GM19438 (cell line): ENCODE measurements at regions not wholly inside any gene's neighbourhood (a gene's known extent, or its start where the extent isn't known, plus 50 kb on each side); places are given as distances from the start of the nearest gene placed in this dataset.
"Not testable (repeated sequence)": the region's sequence is repeated elsewhere in the genome, so short reads cannot be mapped to it uniquely, and the experiment has no call there.

Experiments
- ATAC-seq: cut with Tn5 transposase; IDR thresholded peaks from one replicate; pipeline ENCODE4 v1.9.1; 2021; ENCODE audit warnings: low read depth; ENCODE audit not compliant: unreplicated experiment

DNA sequence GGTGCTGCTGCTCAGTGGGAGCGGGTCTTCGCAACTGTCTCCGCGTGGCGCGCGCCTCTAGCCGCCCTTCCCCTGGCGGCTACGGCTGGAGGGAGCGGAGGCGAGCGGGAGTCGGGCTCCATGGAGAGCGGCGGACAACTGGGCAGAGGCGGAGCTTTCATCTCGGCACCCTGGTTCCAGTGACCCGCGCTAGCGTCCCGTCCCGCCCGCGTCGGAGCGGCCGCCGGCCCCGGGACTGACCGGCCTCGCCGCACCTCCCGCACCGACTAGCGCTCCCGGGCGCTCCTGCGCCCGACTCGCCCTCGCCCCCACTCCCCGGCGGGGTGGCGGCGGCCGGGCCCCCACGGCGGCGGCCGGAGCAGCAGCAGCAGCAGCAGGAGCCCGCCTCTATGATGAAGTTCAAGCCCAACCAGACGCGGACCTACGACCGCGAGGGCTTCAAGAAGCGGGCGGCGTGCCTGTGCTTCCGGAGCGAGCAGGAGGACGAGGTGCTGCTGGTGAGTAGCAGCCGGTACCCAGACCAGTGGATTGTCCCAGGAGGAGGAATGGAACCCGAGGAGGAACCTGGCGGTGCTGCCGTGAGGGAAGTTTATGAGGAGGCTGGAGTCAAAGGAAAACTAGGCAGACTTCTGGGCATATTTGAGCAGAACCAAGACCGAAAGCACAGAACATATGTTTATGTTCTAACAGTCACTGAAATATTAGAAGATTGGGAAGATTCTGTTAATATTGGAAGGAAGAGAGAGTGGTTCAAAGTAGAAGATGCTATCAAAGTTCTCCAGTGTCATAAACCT lies 69.2 kb upstream of the NOTCH2NLA start:
- peak; percentile 51 for ATAC-seq

DNA sequence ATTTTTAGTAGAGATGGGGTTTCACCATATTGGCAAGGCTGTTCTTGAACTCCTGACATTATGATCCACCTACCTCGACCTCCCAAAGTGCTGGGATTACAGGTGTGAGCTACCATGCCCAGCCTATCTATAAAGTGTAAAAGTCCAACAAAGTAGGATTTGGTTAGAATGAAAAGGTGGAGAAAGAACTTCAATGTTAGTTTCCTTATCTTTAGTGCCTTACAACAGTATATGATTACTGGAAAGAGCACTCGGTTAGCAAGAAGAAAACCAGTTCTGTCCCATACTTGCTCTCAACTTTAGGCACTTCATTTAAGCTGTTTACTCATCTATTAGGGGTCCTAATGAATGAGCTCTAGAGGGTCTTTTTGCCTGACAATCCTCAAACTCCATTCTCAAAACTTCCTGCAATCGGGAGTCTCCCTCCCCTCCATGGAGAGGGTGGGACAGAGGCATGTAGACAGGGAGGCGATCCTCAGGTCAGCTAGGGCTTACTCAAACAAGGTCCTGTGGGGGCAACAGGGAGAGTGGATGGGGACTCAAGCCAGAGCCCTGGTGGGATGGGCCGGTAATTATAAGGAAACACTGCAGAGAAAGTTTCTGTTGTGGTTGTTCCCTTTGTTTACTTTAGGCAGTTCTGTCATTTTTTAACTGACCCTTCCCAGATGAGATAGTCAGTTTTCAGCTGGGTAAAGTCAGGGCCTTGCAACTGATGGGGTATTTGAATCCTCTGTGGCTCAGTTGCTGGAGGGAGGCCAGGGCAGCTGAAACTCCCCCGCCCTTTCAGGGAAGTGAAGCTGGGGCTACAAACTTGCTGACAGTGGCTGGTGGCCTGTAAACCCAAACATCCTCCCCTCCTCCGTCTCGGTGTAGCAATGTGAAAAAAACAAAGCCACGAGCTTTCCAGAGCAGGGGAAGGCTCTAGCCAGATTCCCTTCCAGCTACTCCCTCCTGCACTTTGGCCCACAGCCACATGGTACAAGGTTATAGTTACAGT lies 64.4 kb upstream of the NOTCH2NLA start:
- ATAC-seq, result not testable (repeated sequence)

DNA sequence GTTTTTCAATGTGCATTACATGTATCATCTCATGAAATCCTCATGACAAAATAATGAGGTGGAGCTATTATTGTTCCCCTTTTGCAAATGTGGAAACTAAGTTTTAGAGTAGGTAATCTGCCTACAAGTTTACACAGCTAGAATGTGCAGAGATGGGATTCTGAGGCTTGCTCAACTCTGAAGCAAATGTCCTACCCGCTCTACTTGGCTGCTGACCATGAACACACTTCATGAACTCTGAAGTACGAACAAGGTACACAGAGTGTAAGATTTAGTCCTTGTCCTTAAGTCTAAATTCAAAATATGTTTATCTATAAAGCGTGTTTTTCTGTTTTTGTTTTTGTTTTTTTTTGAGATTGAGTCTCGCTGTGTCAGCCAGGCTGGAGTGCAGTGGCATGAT lies 63.6 kb upstream of the NOTCH2NLA start:
- not testable (repeated sequence) for ATAC-seq

DNA sequence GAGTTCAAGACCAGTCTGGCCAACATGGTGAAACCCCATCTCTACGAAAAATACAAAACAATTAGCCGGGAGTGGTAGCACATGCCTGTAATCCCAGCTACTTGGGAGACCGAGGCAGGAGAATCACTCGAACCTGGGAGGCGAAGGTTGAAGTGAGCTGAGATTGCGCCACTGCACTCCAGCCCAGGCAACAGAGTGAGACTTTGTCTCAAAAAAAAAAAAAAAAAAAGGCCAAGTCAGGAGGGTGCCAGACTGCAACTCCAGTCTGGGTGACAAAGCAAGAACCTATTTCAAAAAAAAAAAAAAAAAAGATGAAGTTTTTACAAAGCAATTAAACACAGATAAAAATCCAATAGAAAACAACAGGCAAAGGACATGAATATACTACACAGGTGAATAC lies 59.1 kb upstream of the NOTCH2NLA start:
- ATAC-seq, result not testable (repeated sequence)

DNA sequence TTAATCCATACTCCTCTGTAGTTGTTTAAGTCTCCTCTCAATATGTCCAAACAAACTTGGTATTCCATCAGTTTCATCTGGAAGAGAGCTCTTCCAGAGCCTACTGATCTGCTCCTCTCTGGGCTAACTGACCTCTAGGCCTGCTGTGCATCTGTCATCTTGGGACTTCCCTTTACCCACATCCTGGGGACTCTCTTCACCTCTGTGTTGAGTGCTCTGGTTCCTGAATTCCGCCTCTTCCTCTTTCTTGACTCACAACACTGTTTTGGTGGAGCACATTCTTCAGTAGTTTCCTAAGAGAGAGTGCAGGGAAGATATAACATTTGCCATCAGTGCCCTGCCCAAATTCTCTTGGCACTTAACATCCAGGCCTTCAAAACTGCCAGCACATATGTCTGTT lies 55.9 kb upstream of the NOTCH2NLA start:
- ATAC-seq, result peak; percentile 50

DNA sequence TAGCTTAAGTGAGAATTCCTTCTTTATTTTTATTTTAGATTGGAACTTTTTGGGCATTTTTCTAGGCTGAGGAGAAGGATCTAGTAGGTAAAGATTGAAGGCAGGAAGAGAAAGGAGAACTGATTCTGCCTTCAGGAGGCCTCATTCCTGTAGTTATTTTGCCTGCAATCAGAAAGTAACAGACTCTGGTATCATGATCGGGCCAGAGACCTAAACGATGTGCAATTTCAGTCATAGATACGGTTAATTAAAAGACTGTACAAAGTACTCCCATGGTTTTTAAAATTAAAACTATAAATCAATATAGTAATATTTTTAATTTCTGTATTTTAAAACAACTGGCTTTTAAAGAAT lies 54.7 kb upstream of the NOTCH2NLA start:
- peak; percentile 41 for ATAC-seq

DNA sequence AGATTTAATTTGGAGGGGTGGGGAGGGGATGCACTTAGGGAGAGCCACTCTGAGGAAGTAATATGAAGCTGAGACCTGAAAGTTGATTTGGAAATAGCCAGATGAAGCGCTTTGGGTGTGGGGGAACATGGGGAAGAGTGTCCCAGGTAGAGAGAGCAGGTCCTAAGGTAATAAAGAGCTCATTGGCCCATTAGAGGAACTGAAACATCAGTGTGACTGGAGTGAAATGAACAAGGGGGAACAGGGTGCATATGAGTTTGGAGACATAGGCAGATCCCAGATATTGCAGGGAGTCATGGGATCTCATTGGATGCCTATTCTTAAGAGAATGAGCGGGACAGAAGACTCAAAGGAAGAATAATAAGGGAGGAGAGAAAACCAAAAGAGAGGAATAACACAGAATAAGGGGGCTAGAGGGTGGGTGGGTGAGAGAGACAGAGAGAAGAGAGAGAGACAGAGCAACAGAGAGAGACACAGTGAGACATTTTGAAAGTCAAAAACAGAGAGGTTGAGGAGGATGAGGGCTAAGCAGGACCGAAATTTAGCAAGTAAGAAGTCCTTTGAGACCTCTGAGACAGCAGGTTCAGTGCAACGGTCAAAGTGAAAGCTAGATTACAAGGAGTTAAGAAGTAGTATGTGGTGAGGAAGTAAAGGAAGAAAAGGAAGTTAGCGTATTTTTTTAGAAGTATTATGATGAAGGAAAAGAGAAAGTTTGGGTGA lies 54.1 kb upstream of the NOTCH2NLA start:
- peak; percentile 69 for ATAC-seq

DNA sequence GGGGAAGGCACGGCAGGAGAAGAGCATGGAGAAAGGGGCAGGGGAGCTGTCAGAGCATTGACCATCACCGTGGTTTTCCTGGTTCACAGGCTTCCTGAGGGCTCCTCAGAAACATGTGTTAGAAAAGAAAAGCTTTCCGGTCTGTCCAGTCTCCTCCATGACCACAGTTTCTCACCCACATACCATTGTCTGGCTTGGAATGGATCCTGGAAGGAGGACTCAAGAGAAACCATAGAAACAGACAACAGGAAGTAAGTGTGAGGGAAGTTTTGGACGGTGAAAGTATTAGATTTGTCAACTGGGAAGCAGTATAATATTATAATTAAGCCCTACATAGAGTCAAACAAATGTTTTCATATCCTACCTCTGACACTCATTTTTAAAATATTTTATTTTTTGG lies 52.7 kb upstream of the NOTCH2NLA start:
- ATAC-seq, result not testable (repeated sequence)

DNA sequence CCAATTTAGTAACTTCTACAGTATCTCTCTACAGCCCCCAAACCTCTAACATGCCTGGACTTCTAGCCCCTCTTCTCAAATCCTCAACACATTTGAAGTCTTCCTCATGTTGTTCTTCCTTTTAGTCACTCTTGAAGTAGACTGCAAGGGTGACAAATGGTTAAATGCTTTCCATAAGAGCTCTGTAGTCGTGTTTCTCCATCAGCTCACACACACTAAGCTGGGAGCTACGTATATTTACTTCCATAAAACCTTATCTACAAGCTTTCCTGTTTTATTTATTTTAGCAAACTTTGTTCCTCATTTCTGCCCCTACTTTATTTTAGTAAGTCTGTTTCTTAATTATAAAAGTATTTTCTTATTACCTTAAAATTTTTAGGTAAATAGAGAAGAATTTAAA lies 49.9 kb upstream of the NOTCH2NLA start:
- not testable (repeated sequence) for ATAC-seq
